Astrocyte of the cerebellum (primary cell): ENCODE measurements at regions not wholly inside any gene's neighbourhood (a gene's known extent, or its start where the extent isn't known, plus 50 kb on each side); places are given as distances from the start of the nearest gene placed in this dataset.

ENCODE experiments used
- DNase-seq: peaks from one replicate; pipeline ENCODE4 v3.0.0-alpha.2; 2011; ENCODE audit warnings: low read depth
- H3K4me3 ChIP-seq: 2 replicates; pipeline ENCODE4 v1.5.1; 2011; ENCODE audit warnings: mild to moderate bottlenecking, low read depth, low read length, moderate library complexity
- in situ Hi-C: cut with HindIII; loops from 2 replicates; pipeline ENCODE4 v1.10.0; 2017; ENCODE audit warnings: low sequenced_read_pairs
- TF ChIP-seq, protein P1 (sequence below): IDR thresholded peaks from 2 replicates; pipeline ENCODE4 v1.5.1; 2012; ENCODE audit warnings: low read length, low read depth, moderate library complexity, mild to moderate bottlenecking; ENCODE audit errors: missing control alignments

DNA sequence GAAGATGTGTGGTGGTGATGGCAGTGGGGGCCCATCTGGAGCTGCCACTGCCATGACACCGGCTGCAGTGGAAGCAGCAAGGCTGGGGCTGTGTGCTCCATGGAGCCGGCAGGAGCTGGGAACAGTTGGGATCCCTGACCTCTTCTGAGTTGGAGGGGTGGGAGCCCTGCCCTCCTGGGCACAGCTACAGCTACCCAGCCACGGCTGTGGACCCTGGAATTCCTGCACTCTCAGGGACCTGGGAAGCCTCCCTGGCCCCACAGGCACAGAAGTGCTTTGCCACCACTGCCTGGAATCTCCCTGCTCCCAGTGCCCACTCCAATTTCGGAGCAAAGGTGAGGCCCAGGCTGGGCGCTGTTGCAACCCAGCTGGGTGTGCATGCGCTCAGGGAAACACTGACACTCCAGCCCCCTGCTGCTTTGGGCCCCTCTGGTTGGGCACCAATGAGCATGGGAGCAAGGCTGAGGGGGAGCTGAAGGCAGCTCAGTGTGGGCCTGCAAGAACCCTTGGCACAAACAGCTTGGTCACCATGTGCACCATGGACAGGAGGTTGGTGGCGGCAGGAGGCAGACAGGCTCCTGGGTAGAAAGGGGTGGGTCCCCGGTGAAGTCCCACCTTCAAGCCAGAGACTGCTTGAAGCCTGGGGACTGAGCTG is 817.6 kb downstream of the KCNT2 start:
- no peak for DNase-seq
- no peak overlapping the region for H3K4me3 ChIP-seq
- in situ Hi-C loops, result no loop called here
- TF ChIP-seq, protein P1, sequence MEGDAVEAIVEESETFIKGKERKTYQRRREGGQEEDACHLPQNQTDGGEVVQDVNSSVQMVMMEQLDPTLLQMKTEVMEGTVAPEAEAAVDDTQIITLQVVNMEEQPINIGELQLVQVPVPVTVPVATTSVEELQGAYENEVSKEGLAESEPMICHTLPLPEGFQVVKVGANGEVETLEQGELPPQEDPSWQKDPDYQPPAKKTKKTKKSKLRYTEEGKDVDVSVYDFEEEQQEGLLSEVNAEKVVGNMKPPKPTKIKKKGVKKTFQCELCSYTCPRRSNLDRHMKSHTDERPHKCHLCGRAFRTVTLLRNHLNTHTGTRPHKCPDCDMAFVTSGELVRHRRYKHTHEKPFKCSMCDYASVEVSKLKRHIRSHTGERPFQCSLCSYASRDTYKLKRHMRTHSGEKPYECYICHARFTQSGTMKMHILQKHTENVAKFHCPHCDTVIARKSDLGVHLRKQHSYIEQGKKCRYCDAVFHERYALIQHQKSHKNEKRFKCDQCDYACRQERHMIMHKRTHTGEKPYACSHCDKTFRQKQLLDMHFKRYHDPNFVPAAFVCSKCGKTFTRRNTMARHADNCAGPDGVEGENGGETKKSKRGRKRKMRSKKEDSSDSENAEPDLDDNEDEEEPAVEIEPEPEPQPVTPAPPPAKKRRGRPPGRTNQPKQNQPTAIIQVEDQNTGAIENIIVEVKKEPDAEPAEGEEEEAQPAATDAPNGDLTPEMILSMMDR, result no peak

DNA sequence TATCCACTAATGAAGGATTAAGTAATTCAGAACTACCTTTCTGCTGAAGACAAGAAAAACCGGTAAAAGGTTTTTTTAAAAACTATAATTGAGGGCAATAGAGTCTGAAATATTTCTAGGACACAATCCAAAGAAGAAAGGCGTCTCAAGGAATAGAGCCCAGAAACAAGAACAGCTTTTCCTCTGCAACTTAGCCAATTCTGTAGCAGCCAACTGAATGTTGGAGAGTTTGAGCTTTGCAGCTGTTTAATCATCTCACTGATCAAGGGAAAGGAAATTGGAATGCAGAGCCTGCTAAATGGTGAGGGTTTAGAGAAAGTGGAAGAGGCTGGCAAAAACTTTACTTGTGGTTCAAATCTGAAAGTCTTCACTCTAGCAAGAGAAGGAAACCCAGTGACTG is 818.9 kb downstream of the KCNT2 start:
- TF ChIP-seq, protein P1, result no peak
- in situ Hi-C loops, result no loop called here

DNA sequence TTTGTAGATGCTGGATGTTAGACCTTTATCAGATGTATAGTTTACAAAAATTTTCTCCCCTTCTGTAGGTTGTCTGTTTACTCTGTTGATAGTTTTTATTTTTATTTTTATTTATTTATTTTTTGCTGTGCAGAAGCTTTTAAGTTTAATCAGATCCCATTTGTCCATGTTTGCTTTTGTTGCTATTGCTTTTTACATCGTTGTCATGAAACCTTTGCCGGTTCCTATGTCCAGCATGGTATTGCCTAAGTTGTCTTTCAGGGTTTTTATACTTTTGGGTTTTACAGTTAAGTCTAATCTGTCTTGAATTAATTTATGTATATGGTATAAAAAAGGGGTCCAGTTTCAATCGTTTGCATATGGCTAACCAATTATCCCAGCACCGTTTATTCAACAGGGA is 819.5 kb downstream of the KCNT2 start:
- in situ Hi-C loops, result no loop called here
- no peak for DNase-seq
- H3K4me3 ChIP-seq, result no peak overlapping the region
- TF ChIP-seq, protein P1, result no peak

More for the DNA sequence above, 818.9 kb downstream of the KCNT2 start:
- no peak overlapping the region for H3K4me3 ChIP-seq
- DNase-seq, result no peak

DNA sequence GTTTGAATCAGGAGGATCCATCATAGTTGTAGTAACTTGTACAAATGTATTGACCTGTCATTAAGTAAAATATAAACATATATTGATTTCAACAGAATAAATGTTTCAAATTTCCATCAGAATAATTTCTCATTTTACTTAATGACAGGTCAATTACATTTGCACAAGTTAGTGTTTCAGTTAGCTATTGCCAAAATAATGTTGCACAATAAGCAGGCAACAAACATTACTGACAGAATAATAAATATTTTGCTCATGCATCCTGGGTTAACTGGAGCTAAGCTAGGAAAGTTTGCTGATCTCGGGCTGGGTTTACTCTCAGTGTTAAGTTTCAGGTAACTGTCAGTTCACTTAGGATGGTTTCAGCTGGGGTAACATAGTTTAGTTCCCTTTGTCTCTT is 822.4 kb downstream of the KCNT2 start:
- no peak for DNase-seq
- in situ Hi-C loops, result no loop called here
- TF ChIP-seq, protein P1, result no peak
- no peak overlapping the region for H3K4me3 ChIP-seq

DNA sequence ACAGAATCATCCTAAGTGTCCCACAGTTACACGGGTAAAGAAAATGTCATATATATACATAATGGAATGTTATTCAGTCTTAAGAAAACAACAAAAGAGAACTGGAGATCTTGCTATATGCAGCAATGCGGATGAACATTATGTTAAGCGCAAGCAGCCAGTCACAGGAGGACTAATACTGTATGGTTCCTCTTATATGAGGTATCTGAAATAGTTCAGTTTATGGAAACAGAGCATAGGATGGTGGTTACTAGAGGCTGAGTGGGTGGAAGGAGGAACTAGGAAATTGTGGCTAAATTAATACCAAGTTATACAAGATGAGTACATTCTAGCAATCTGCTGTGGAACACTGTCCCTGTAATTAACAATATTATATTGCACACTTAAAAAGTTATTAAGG is 834.3 kb downstream of the KCNT2 start:
- no peak overlapping the region for H3K4me3 ChIP-seq
- in situ Hi-C loops, result no loop called here
- TF ChIP-seq, protein P1, result no peak
- no peak for DNase-seq

DNA sequence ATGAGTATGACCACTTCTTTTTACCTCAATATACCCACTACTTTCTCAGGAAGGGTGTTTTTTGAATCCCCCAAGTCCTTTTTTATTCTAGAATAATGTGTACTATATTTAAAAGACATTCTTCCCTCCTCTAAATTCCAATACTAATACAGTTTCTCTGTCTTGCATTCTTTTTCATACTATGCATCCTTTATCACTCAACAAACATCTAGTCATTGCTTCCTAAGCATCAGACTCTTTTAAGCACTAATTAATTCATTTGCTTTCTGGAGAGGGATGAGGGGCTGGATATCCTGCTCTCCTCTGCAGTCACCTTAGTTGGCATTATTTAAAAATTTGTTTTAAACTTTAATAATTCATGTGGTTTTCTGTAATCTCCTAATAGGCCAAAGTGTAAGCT is 838.8 kb downstream of the KCNT2 start:
- in situ Hi-C loops, result no loop called here
- no peak for DNase-seq
- H3K4me3 ChIP-seq, result no peak overlapping the region
- TF ChIP-seq, protein P1, result no peak
